Erythroblast (primary cell): ENCODE measurements at regions not wholly inside any gene's neighbourhood (a gene's known extent, or its start where the extent isn't known, plus 50 kb on each side); places are given as distances from the start of the nearest gene placed in this dataset.

Experiments used
- GATA1 ChIP-seq: IDR thresholded peaks from 2 replicates; pipeline ENCODE4 v1.6.1; 2011; ENCODE audit warnings: low read depth, mild to moderate bottlenecking, control low read depth, low read length, moderate library complexity
- POLR2A ChIP-seq: IDR thresholded peaks from 2 replicates; pipeline ENCODE4 v1.6.1; 2011; ENCODE audit warnings: mild to moderate bottlenecking, low read length

DNA sequence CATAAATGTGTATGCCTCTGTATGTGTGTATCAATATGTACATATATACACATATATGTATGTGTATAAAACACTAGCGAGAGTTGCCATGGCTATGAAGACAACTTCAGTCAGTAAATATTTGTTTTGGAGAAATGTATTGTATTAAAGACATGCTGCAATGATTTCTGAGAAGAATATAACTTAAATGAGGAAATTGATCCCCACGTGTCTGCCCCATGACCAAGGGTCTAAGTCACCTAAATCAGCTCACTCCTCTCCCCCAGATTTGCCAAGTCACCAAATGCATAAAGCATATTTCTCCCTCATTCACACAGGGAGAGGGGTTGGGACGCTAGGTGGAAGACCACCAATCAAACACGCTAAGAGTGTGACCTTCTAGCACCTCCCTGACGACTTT lies 58.3 kb upstream of the LYST start:
- TF ChIP-seq POLR2A (no peak), GATA1 (no peak)
